Left lung (tissue), 4 donors: ENCODE measurements at regions not wholly inside any gene's neighbourhood (a gene's known extent, or its start where the extent isn't known, plus 50 kb on each side); places are given as distances from the start of the nearest gene placed in this dataset.

Experiments
- ATAC-seq: fragments of 200-7000 bp; cut with Tn5 transposase; one replicate; pipeline ENCODE4 v1.9.1; 2020; ENCODE audit warnings: moderate library complexity
- DNase-seq, 4 donors: peaks; one replicate each; pipeline ENCODE4 v3.0.0-alpha.2; 2013 to 2020
- H3K27ac ChIP-seq, 2 donors: fragments of 200-600 bp; sonication (generic) in 1 of 2; one replicate each; pipeline versions ENCODE4 v1.5.0 to v1.8.0; 2020 to 2021
- H3K27me3 ChIP-seq, 2 donors: fragments of 200-600 bp; sonication (generic) in 1 of 2; one replicate each; pipeline versions ENCODE4 v1.5.0 to v1.8.0; 2020 to 2021
- H3K36me3 ChIP-seq, 2 donors: fragments of 200-600 bp; sonication (generic) in 1 of 2; one replicate each; pipeline versions ENCODE4 v1.5.0 to v1.8.0; 2020 to 2021
- H3K4me1 ChIP-seq, 2 donors: fragments of 200-600 bp; one replicate each; pipeline ENCODE4 v1.8.0; 2021
- H3K4me3 ChIP-seq, 2 donors: fragments of 200-600 bp; sonication (generic) in 1 of 2; one replicate each; pipeline versions ENCODE4 v1.5.0 to v1.8.0; 2020 to 2021; ENCODE audit warnings: mild to moderate bottlenecking in 1 of 2
- H3K9me3 ChIP-seq, 2 donors: fragments of 200-600 bp; sonication (generic) in 1 of 2; one replicate each; pipeline versions ENCODE4 v1.5.0 to v1.8.0; 2020 to 2021
- CTCF ChIP-seq, 2 donors: fragments of 200-600 bp; sonication (generic) in 1 of 2; IDR thresholded peaks; one replicate each; pipeline versions ENCODE4 v1.5.0 to v1.8.0; 2021; ENCODE audit warnings: antibody characterized with exemption in 2 of 2
- intact Hi-C, 2 donors: fragments of 100-400 bp; cut with DNase I; formaldehyde crosslinking; loops; one replicate each; pipeline versions ENCODE4 v1.11.2 to v1.14.2; 2022
- donor health status: DM: no; HTN: yes; CAD: no.
- donor health status: DM: no; HTN: no; CAD: no.

- Histone ChIP-seq H3K36me3 (no peaks in the 10 kb centered on the region), H3K9me3 (no peaks in the 10 kb centered on the region), H3K27ac (no peak overlapping the region), H3K27me3 (no peaks in the 10 kb centered on the region), H3K4me3 (no peak overlapping the region), H3K4me1 (no peaks in the 10 kb centered on the region)
- ATAC-seq (no peak), DNase-seq (no peak)
- no peak for TF ChIP-seq CTCF (IDR thresholded peaks at IDR 0.05)
- intact Hi-C loops, result no loop called here
These were observed 240.2 kb downstream of the SH3BP4 start for GRCh38 chr2:235191978-235192377.

GRCh38 chr2:235194351-235194750 lies 242.5 kb downstream of the SH3BP4 start:
- no peak for DNase-seq
- Histone ChIP-seq H3K36me3 (no peaks in the 10 kb centered on the region), H3K4me3 (no peak overlapping the region), H3K9me3 (no peaks in the 10 kb centered on the region), H3K27ac (no peak overlapping the region), H3K4me1 (no peaks in the 10 kb centered on the region), H3K27me3 (no peaks in the 10 kb centered on the region)
- ATAC-seq, result no peak
- intact Hi-C loops, result no loop called here
- no peak for TF ChIP-seq CTCF (IDR thresholded peaks at IDR 0.05)

- intact Hi-C loops, result no loop called here
- H3K9me3 ChIP-seq, result no peaks in the 10 kb centered on the region
- ATAC-seq (no peak), DNase-seq (no peak)
- TF ChIP-seq CTCF (IDR thresholded peaks at IDR 0.05), result no peak
- no peak overlapping the region for H3K4me3 ChIP-seq
- no peaks in the 10 kb centered on the region for H3K27me3 ChIP-seq
- no peaks in the 10 kb centered on the region for H3K4me1 ChIP-seq
- no peaks in the 10 kb centered on the region for H3K36me3 ChIP-seq
- no peak overlapping the region for H3K27ac ChIP-seq
These were observed 243.0 kb downstream of the SH3BP4 start for GRCh38 chr2:235194836-235195235.

- intact Hi-C loops, result no loop called here
These were observed 244.1 kb downstream of the SH3BP4 start for GRCh38 chr2:235195921-235196320.

GRCh38 chr2:235199128-235199527 lies 247.3 kb downstream of the SH3BP4 start:
- Histone ChIP-seq H3K9me3 (no peaks in the 10 kb centered on the region), H3K36me3 (no peaks in the 10 kb centered on the region), H3K4me1 (no peaks in the 10 kb centered on the region), H3K27me3 (no peaks in the 10 kb centered on the region), H3K4me3 (no peak overlapping the region), H3K27ac (no peak overlapping the region)
- peak in 1 of 4 donors; percentile 72 for DNase-seq
- ATAC-seq, result no peak
- intact Hi-C loops, result no loop called here
- TF ChIP-seq CTCF (IDR thresholded peaks at IDR 0.05), result no peak

More at GRCh38 chr2:235195921-235196320, 244.1 kb downstream of the SH3BP4 start:
- no peak for TF ChIP-seq CTCF (IDR thresholded peaks at IDR 0.05)
- no peaks in the 10 kb centered on the region for H3K4me1 ChIP-seq
- no peaks in the 10 kb centered on the region for H3K27me3 ChIP-seq
- no peak overlapping the region for H3K4me3 ChIP-seq
- H3K36me3 ChIP-seq, result no peaks in the 10 kb centered on the region
- H3K27ac ChIP-seq, result no peak overlapping the region
- no peak for DNase-seq
- H3K9me3 ChIP-seq, result no peaks in the 10 kb centered on the region
- ATAC-seq, result no peak
